A204.1 (cell line): ENCODE measurements at regions not wholly inside any gene's neighbourhood (a gene's known extent, or its start where the extent isn't known, plus 50 kb on each side); places are given as distances from the start of the nearest gene placed in this dataset.

Experiments used
- FAIRE-seq: peaks from 2 replicates; lab custom pipeline; 2012; peaks lifted over from hg19 to GRCh38; lab: Jason Lieb, UNC

GRCh38 chr4:4772534-4772933, 86.9 kb upstream of the MSX1 start:
- no peak for FAIRE-seq

GRCh38 chr4:4771160-4771559, 88.3 kb upstream of the MSX1 start:
- FAIRE-seq, result no peak

GRCh38 chr4:4770610-4771009, 88.9 kb upstream of the MSX1 start:
- no peak for FAIRE-seq

GRCh38 chr4:4766564-4766963, 92.9 kb upstream of the MSX1 start:
- no peak for FAIRE-seq

GRCh38 chr4:4765811-4766210, 93.7 kb upstream of the MSX1 start:
- no peak for FAIRE-seq

GRCh38 chr4:4764558-4764905, 94.9 kb upstream of the MSX1 start:
- FAIRE-seq, result no peak

- no peak for FAIRE-seq
Observed at GRCh38 chr4:4763822-4764557, 95.5 kb upstream of the MSX1 start.

GRCh38 chr4:4762909-4763821, 96.3 kb upstream of the MSX1 start:
- FAIRE-seq, result no peak

- no peak for FAIRE-seq
Observed at GRCh38 chr4:4762300-4762699, 97.2 kb upstream of the MSX1 start.

- FAIRE-seq, result no peak
Observed at GRCh38 chr4:4761128-4761982, 98.1 kb upstream of the MSX1 start.

- FAIRE-seq, result no peak
Observed at GRCh38 chr4:4759883-4760282, 99.6 kb upstream of the MSX1 start.

GRCh38 chr4:4759232-4759631, 100.2 kb upstream of the MSX1 start:
- no peak for FAIRE-seq

GRCh38 chr4:4758681-4759080, 100.8 kb upstream of the MSX1 start:
- no peak for FAIRE-seq

- FAIRE-seq, result no peak
Observed at GRCh38 chr4:4755306-4755705, 104.2 kb upstream of the MSX1 start.

GRCh38 chr4:4754641-4755040, 104.8 kb upstream of the MSX1 start:
- no peak for FAIRE-seq

GRCh38 chr4:4753643-4754042, 105.8 kb upstream of the MSX1 start:
- no peak for FAIRE-seq

- no peak for FAIRE-seq
Observed at GRCh38 chr4:4752576-4753401, 106.7 kb upstream of the MSX1 start.

- no peak for FAIRE-seq
Observed at GRCh38 chr4:4752025-4752424, 107.4 kb upstream of the MSX1 start.

GRCh38 chr4:4750187-4750586, 109.3 kb upstream of the MSX1 start:
- FAIRE-seq, result no peak

- FAIRE-seq, result no peak
Observed at GRCh38 chr4:4749137-4749536, 110.3 kb upstream of the MSX1 start.

GRCh38 chr4:4746444-4746843, 113.0 kb upstream of the MSX1 start:
- FAIRE-seq, result no peak

- FAIRE-seq, result no peak
Observed at GRCh38 chr4:4740071-4740470, 119.4 kb upstream of the MSX1 start.
